NT2/D1 (cell line): ENCODE measurements at regions not wholly inside any gene's neighbourhood (a gene's known extent, or its start where the extent isn't known, plus 50 kb on each side); places are given as distances from the start of the nearest gene placed in this dataset.

ENCODE experiments used
- DNase-seq: peaks from one replicate; pipeline ENCODE4 v3.0.0-alpha.2; 2011; ENCODE audit warnings: low read depth, low spot score
- H3K27me3 ChIP-seq: 2 replicates; pipeline ENCODE4 v1.6.0; 2011; ENCODE audit warnings: mild to moderate bottlenecking; ENCODE audit not compliant: insufficient read length, insufficient read depth
- H3K36me3 ChIP-seq: 2 replicates; pipeline ENCODE4 v1.6.1; 2011; ENCODE audit warnings: mild to moderate bottlenecking, low read length, mixed read lengths; ENCODE audit not compliant: insufficient read depth, insufficient read length
- H3K4me1 ChIP-seq: 2 replicates; pipeline ENCODE4 v1.5.1; 2011; ENCODE audit not compliant: insufficient read depth, insufficient read length
- H3K4me3 ChIP-seq: 2 replicates; pipeline ENCODE4 v1.5.1; 2011; ENCODE audit warnings: low read depth; ENCODE audit not compliant: insufficient read length
- H3K9ac ChIP-seq: 2 replicates; pipeline ENCODE4 v1.6.0; 2011; ENCODE audit warnings: low read depth; ENCODE audit not compliant: insufficient read length
- H3K9me3 ChIP-seq: 2 replicates; pipeline ENCODE4 v1.5.1; 2011; ENCODE audit warnings: mild to moderate bottlenecking, low read length; ENCODE audit not compliant: insufficient read depth
- SUZ12 ChIP-seq: IDR thresholded peaks from 2 replicates; pipeline ENCODE4 v1.6.1; 2011; ENCODE audit not compliant: insufficient read length, insufficient read depth; ENCODE audit errors: extremely low read depth
- YY1 ChIP-seq: IDR thresholded peaks from 2 replicates; pipeline ENCODE4 v1.6.1; 2011; ENCODE audit not compliant: insufficient read length, insufficient read depth
- ZNF274 ChIP-seq: IDR thresholded peaks from 2 replicates; pipeline ENCODE4 v1.6.1; 2011; ENCODE audit warnings: mild to moderate bottlenecking, low read depth, low read length

- no peak overlapping the region for H3K4me3 ChIP-seq
- no peak overlapping the region for H3K9ac ChIP-seq
- no peaks in the 10 kb centered on the region for H3K27me3 ChIP-seq
- H3K36me3 ChIP-seq, result no peaks in the 10 kb centered on the region
- no peaks in the 10 kb centered on the region for H3K9me3 ChIP-seq
- peaks cover 4% of the 10 kb centered on the region for H3K4me1 ChIP-seq
- TF ChIP-seq ZNF274 (no peak), YY1 (no peak), SUZ12 (no peak)
- DNase-seq, result no peak
Measured at GRCh38 chrX:40502688-40503087, 78.1 kb upstream of the ATP6AP2 start.

GRCh38 chrX:40501164-40501855 lies 79.5 kb upstream of the ATP6AP2 start:
- Histone ChIP-seq H3K9me3 (no peaks in the 10 kb centered on the region), H3K4me3 (no peak overlapping the region), H3K27me3 (no peaks in the 10 kb centered on the region), H3K9ac (no peak overlapping the region), H3K4me1 (no peaks in the 10 kb centered on the region), H3K36me3 (no peaks in the 10 kb centered on the region)
- DNase-seq, result no peak
- TF ChIP-seq ZNF274, result no peak
- TF ChIP-seq YY1, result no peak
- no peak for TF ChIP-seq SUZ12

- peaks cover 10% of the 10 kb centered on the region for H3K9me3 ChIP-seq
- H3K4me3 ChIP-seq, result no peak overlapping the region
- H3K4me1 ChIP-seq, result no peaks in the 10 kb centered on the region
- H3K27me3 ChIP-seq, result no peaks in the 10 kb centered on the region
- H3K36me3 ChIP-seq, result no peaks in the 10 kb centered on the region
- TF ChIP-seq YY1 (no peak), SUZ12 (no peak), ZNF274 (no peak)
- no peak overlapping the region for H3K9ac ChIP-seq
- no peak for DNase-seq
Measured at GRCh38 chrX:40496728-40497127, 84.0 kb upstream of the ATP6AP2 start.

GRCh38 chrX:40495659-40496058 lies 85.1 kb upstream of the ATP6AP2 start:
- H3K4me1 ChIP-seq, result peaks cover 1% of the 10 kb centered on the region
- DNase-seq, result no peak
- no peak for TF ChIP-seq SUZ12
- TF ChIP-seq ZNF274, result no peak
- no peak for TF ChIP-seq YY1
- no peaks in the 10 kb centered on the region for H3K27me3 ChIP-seq
- H3K9me3 ChIP-seq, result peaks cover 10% of the 10 kb centered on the region
- no peaks in the 10 kb centered on the region for H3K36me3 ChIP-seq
- H3K9ac ChIP-seq, result no peak overlapping the region
- no peak overlapping the region for H3K4me3 ChIP-seq

- no peak for DNase-seq
- Histone ChIP-seq H3K27me3 (no peaks in the 10 kb centered on the region), H3K4me1 (peaks cover 2% of the 10 kb centered on the region), H3K4me3 (no peak overlapping the region), H3K9ac (no peak overlapping the region), H3K9me3 (peaks cover 10% of the 10 kb centered on the region), H3K36me3 (no peaks in the 10 kb centered on the region)
- TF ChIP-seq YY1 (no peak), ZNF274 (no peak), SUZ12 (no peak)
Measured at GRCh38 chrX:40494005-40494404, 86.8 kb upstream of the ATP6AP2 start.

GRCh38 chrX:40488296-40488695 lies 92.5 kb upstream of the ATP6AP2 start:
- DNase-seq, result no peak

GRCh38 chrX:40485973-40486372 lies 94.8 kb upstream of the ATP6AP2 start:
- H3K36me3 ChIP-seq, result no peaks in the 10 kb centered on the region
- peaks cover 6% of the 10 kb centered on the region; the same call in 1 of the 2 replicates for H3K9me3 ChIP-seq
- H3K27me3 ChIP-seq, result no peaks in the 10 kb centered on the region
- TF ChIP-seq ZNF274 (no peak), YY1 (no peak), SUZ12 (no peak)
- no peak overlapping the region for H3K9ac ChIP-seq
- no peak overlapping the region for H3K4me3 ChIP-seq
- no peak for DNase-seq
- peaks cover 2% of the 10 kb centered on the region for H3K4me1 ChIP-seq

More at GRCh38 chrX:40488296-40488695, 92.5 kb upstream of the ATP6AP2 start:
- Histone ChIP-seq H3K27me3 (no peaks in the 10 kb centered on the region), H3K4me1 (peaks cover 2% of the 10 kb centered on the region), H3K36me3 (no peaks in the 10 kb centered on the region), H3K4me3 (no peak overlapping the region), H3K9ac (no peak overlapping the region), H3K9me3 (peaks cover 3% of the 10 kb centered on the region; the same call in 1 of the 2 replicates)
- TF ChIP-seq YY1 (no peak), SUZ12 (no peak), ZNF274 (no peak)
